ENCODE measurements at regions not wholly inside any gene's neighbourhood (a gene's known extent, or its start where the extent isn't known, plus 50 kb on each side); places are given as distances from the start of the nearest gene placed in this dataset.
"Not testable (repeated sequence)": the region's sequence is repeated elsewhere in the genome, so short reads cannot be mapped to it uniquely, and the experiment has no call there.

DNA sequence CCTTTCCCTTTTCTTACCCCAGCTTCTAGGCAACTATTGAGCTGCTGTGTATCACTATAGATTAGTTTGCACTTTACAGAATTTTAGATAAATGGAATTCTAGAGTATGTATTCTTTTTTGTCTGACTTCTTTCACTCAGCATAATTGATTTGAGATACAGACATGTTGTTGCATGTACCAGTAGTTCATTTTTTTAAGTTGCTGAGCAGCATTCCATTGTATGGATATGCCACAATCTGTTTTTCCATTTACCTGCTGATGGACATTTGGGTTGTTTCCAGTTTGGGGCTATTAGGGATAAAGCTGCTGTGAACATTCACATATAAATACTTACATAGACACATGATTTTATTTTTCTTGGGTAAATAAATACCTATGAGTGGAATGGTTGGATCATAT is 135.7 kb downstream of the IGF1 start:
- ATAC-seq (ENCODE audit: low FRiP score) = no peak
- TF ChIP-seq, protein P1, sequence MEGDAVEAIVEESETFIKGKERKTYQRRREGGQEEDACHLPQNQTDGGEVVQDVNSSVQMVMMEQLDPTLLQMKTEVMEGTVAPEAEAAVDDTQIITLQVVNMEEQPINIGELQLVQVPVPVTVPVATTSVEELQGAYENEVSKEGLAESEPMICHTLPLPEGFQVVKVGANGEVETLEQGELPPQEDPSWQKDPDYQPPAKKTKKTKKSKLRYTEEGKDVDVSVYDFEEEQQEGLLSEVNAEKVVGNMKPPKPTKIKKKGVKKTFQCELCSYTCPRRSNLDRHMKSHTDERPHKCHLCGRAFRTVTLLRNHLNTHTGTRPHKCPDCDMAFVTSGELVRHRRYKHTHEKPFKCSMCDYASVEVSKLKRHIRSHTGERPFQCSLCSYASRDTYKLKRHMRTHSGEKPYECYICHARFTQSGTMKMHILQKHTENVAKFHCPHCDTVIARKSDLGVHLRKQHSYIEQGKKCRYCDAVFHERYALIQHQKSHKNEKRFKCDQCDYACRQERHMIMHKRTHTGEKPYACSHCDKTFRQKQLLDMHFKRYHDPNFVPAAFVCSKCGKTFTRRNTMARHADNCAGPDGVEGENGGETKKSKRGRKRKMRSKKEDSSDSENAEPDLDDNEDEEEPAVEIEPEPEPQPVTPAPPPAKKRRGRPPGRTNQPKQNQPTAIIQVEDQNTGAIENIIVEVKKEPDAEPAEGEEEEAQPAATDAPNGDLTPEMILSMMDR (IDR thresholded peaks at IDR 0.05) = no peak
- DNase-seq (ENCODE audit: low spot score) = no peak

DNA sequence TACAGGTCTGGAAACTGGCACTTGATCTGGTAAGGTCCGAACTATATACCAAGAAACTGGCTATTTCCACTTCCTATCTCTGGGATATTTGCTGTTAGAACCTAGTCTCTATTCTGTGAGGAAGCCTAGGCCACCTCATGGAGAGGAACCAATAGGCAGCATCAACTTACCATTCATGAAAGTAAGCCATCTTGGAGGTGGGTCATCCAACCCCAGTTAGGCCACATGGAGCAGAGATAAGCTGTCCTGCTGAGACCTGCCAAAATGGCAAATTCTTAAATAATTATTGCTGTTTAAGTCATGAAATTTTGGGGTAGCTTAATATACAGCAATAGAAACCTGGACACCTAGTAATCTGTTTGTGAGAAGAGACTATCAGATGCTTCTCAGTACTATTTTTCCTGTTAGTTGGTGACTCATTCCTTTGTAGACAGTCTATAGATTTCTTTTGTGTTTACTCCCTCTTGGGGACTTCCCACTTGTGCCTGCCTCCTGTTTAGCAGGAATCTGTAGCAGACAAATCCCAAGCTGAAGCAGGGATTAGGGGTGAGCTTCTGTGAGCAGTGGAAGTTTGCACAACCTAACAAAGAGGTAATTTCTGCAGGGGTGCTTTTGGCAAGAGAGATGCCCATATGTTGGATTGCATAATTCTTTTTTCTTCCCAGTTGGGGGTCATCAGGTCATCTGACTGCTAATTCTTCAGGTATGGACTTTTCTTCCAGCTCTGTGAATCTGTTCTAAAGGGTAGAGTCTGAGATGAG is 136.8 kb downstream of the IGF1 start:
- TF ChIP-seq, protein P1 (IDR thresholded peaks at IDR 0.05) = no peak
- no peak for ATAC-seq (ENCODE audit: low FRiP score)
- no peak for DNase-seq (ENCODE audit: low spot score)

DNA sequence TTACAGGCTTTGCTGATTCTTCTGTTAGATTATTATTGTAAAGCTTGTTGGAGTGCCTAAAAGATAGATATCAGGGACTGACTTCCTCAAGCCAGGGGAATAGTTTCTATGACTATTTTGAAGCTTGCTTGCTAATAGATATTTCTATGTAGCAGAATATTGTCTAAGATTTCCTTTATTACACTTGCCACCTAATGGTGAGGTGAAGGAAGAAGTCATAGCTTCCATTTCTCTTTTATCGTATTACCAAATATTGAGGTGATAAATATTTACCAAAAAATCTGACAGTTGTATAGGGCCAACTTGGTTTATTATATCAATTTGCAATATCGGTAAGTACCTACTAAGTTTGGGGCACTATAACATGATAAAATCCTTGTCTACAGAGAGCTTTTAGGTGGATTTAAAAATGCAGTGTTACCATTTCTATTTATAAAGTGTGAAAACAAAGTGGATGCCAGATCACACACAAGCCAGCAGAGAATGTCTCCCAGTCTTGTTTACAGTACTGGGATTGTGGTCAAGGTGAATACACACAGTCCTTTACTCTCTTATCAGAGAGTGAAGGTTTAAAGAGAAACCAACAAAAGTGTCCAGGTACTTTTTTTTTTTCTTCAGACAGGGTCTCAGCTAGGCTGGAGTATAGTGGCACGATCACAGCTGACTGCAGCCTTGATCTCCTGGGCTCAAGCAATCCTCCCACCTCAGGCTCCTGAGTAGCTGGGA is 137.9 kb downstream of the IGF1 start:
- no peak for DNase-seq (ENCODE audit: low spot score)
- no peak for ATAC-seq (ENCODE audit: low FRiP score)
- TF ChIP-seq, protein P1 (IDR thresholded peaks at IDR 0.05) = no peak

DNA sequence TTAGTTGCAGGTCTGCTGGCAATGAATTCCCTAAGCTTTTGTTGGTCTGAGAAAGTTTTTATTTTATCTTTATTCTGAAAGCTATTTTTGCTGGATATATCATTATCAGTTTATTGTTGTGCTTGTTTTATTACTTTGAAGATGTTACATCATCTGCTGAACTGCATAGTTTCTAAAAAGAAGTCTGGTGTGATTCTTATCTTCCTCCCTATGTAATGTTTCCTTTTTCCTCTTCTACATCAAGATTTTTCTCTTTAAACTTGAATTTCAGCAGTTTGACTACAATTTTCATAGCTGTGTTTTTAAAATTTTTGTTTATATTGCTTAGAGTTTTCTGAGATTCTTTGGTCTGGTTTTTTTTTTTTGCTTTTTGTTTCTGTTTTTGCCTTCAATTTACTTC is 137.1 kb upstream of the PMCH start:
- ATAC-seq (ENCODE audit: low FRiP score) (no peak), DNase-seq (ENCODE audit: low spot score) (no peak)
- TF ChIP-seq, protein P1 (IDR thresholded peaks at IDR 0.05) = no peak

DNA sequence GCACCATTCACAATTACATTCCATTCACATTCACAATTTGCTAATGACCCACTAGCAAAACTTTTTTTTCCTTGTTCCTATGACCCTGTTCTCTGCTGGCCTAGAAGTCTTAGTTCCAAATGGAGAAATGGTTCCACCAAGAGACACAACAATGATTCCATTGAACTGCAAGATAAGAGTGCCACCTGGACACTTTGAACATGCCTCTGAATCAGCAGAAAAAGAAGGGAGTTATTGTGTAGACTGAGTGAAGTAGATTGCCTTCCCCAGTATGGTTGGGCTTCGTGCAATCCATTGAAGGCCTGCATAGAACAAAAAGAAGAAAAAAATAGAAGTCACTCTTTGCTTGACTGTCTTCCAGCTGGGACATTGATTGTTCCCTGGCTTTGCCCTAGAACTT is 133.8 kb upstream of the PMCH start:
- no peak for DNase-seq (ENCODE audit: low spot score)
- TF ChIP-seq, protein P1 (IDR thresholded peaks at IDR 0.05) = no peak
- ATAC-seq (ENCODE audit: low FRiP score) = no peak

DNA sequence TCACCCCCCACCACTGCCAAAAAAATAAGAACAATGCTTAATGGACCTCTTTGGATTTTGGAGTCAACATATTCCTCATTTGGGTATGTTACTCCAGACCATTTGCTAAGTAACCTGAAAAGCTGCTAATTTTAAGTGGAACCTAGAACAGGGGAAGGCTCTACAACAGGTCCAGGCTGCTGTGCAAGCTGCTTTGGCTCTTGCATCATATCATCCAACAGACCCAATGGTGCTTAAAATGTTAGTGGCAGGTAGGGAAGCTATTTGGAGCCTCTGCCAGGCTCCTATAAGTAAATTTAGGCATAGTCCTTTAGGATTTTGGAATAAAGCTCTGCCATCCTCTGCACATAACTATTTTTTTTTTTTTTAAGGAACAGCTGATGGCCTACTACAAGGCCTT is 132.2 kb upstream of the PMCH start:
- no peak for ATAC-seq (ENCODE audit: low FRiP score)
- TF ChIP-seq, protein P1 (IDR thresholded peaks at IDR 0.05) = no peak
- DNase-seq (ENCODE audit: low spot score) = no peak

DNA sequence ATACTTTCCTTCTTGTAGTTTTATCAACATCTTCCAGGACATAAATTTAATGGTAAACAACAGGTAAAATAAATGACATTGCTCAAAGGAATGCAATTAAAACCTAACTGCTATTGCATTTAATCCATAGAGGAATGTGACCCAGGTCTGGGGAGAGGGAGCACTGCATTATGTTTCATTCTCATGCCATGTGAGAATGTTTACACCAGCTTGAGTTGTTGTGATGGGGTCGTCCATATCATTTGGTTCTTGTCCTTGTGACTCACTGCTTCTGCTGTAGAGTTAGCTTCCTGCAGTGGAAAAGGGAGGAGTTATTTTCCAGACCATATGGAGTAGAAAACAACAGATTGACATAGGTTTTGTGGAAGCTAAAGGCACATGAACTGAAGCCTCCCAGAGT is 129.3 kb upstream of the PMCH start:
- TF ChIP-seq, protein P1 (IDR thresholded peaks at IDR 0.05) = no peak
- DNase-seq (ENCODE audit: low spot score) (no peak), ATAC-seq (ENCODE audit: low FRiP score) (no peak)

DNA sequence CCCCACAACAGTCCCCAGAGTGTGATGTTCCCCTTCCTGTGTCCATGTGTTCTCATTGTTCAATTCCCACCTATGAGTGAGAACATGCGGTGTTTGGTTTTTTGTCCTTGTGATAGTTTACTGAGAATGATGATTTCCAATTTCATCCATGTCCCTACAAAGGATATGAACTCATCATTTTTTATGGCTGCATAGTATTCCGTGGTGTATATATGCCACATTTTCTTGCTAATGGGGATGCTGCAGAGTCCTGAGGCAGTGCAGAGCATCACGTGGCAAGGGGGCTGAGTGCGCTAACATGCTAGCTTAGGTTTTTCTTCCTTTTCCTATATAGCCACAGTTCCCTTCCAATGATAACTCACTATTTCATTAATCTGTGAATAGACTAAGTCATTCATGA is 127.5 kb upstream of the PMCH start:
- ATAC-seq (ENCODE audit: low FRiP score); DNase-seq (ENCODE audit: low spot score): not testable (repeated sequence)

All from omental fat pad (tissue), 3 donors.